ENCODE measurements at regions not wholly inside any gene's neighbourhood (a gene's known extent, or its start where the extent isn't known, plus 50 kb on each side); places are given as distances from the start of the nearest gene placed in this dataset.

- Histone ChIP-seq H4K20me1 (ENCODE audit: insufficient read depth, low read length) (no peaks in the 10 kb centered on the region), H3K36me3 (replicated peaks; ENCODE audit: low read depth, low read length) (no peaks in the 10 kb centered on the region), H3K9ac (ENCODE audit: low read length) (no peak overlapping the region), H3K27me3 (ENCODE audit: low read depth, low read length) (peaks cover 35% of the 10 kb centered on the region), H3K79me2 (ENCODE audit: low read length) (no peaks in the 10 kb centered on the region), H3K4me1 (ENCODE audit: low read length) (no peaks in the 10 kb centered on the region), H3K4me2 (ENCODE audit: low read length) (no peak overlapping the region), H2AFZ (ENCODE audit: low read depth, low read length) (no peak overlapping the region), H3K4me3 (ENCODE audit: low read length) (no peak overlapping the region), H3K27ac (ENCODE audit: low read length) (no peak overlapping the region), H3K9me3 (ENCODE audit: insufficient read depth, low read length) (0 out of 2 replicates have a peak, but pooled peaks cover 2% of the 10 kb centered on the region)
- no peak for TF ChIP-seq EZH2phosphoT487 (IDR thresholded peaks at IDR 0.05; ENCODE audit: low read depth)
- no peak for TF ChIP-seq CTCF (IDR thresholded peaks at IDR 0.05; ENCODE audit: low read depth, low read length)
These were observed 394.6 kb downstream of the PREX1 start for GRCh38 chr20:48433178-48433577.

- H3K9ac ChIP-seq (ENCODE audit: low read length) = no peak overlapping the region
- H3K27me3 ChIP-seq (ENCODE audit: low read depth, low read length) = peaks cover 30% of the 10 kb centered on the region
- H3K36me3 ChIP-seq (replicated peaks; ENCODE audit: low read depth, low read length) = no peaks in the 10 kb centered on the region
- no peak overlapping the region for H3K4me3 ChIP-seq (ENCODE audit: low read length)
- H3K79me2 ChIP-seq (ENCODE audit: low read length) = no peaks in the 10 kb centered on the region
- no peak overlapping the region for H3K4me2 ChIP-seq (ENCODE audit: low read length)
- H2AFZ ChIP-seq (ENCODE audit: low read depth, low read length) = no peak overlapping the region
- no peaks in the 10 kb centered on the region for H3K9me3 ChIP-seq (ENCODE audit: insufficient read depth, low read length)
- H3K4me1 ChIP-seq (ENCODE audit: low read length) = no peaks in the 10 kb centered on the region
- H4K20me1 ChIP-seq (ENCODE audit: insufficient read depth, low read length) = no peaks in the 10 kb centered on the region
- TF ChIP-seq EZH2phosphoT487 (IDR thresholded peaks at IDR 0.05; ENCODE audit: low read depth) (no peak), CTCF (IDR thresholded peaks at IDR 0.05; ENCODE audit: low read depth, low read length) (no peak)
- no peak overlapping the region for H3K27ac ChIP-seq (ENCODE audit: low read length)
These were observed 395.3 kb downstream of the PREX1 start for GRCh38 chr20:48432494-48432832.

GRCh38 chr20:48431653-48432493, 395.9 kb downstream of the PREX1 start:
- no peaks in the 10 kb centered on the region for H3K9me3 ChIP-seq (ENCODE audit: insufficient read depth, low read length)
- no peak for TF ChIP-seq CTCF (IDR thresholded peaks at IDR 0.05; ENCODE audit: low read depth, low read length)
- TF ChIP-seq EZH2phosphoT487 (IDR thresholded peaks at IDR 0.05; ENCODE audit: low read depth) = no peak
- no peaks in the 10 kb centered on the region for H3K79me2 ChIP-seq (ENCODE audit: low read length)
- H4K20me1 ChIP-seq (ENCODE audit: insufficient read depth, low read length) = no peaks in the 10 kb centered on the region
- no peaks in the 10 kb centered on the region for H3K36me3 ChIP-seq (replicated peaks; ENCODE audit: low read depth, low read length)
- 0 out of 2 replicates have a peak overlapping the region, but pooled peaks have one; percentile 22 for H2AFZ ChIP-seq (ENCODE audit: low read depth, low read length)
- H3K4me2 ChIP-seq (ENCODE audit: low read length) = no peak overlapping the region
- H3K9ac ChIP-seq (ENCODE audit: low read length) = no peak overlapping the region
- H3K4me3 ChIP-seq (ENCODE audit: low read length) = no peak overlapping the region
- H3K4me1 ChIP-seq (ENCODE audit: low read length) = no peaks in the 10 kb centered on the region
- peaks cover 24% of the 10 kb centered on the region for H3K27me3 ChIP-seq (ENCODE audit: low read depth, low read length)
- no peak overlapping the region for H3K27ac ChIP-seq (ENCODE audit: low read length)

- TF ChIP-seq CTCF (IDR thresholded peaks at IDR 0.05; ENCODE audit: low read depth, low read length) (no peak), EZH2phosphoT487 (IDR thresholded peaks at IDR 0.05; ENCODE audit: low read depth) (no peak)
- H3K27me3 ChIP-seq (ENCODE audit: low read depth, low read length) = peaks cover 20% of the 10 kb centered on the region
- no peaks in the 10 kb centered on the region for H3K9me3 ChIP-seq (ENCODE audit: insufficient read depth, low read length)
- no peak overlapping the region for H3K4me2 ChIP-seq (ENCODE audit: low read length)
- no peak overlapping the region for H3K9ac ChIP-seq (ENCODE audit: low read length)
- no peaks in the 10 kb centered on the region for H3K79me2 ChIP-seq (ENCODE audit: low read length)
- no peak overlapping the region for H3K4me3 ChIP-seq (ENCODE audit: low read length)
- H3K27ac ChIP-seq (ENCODE audit: low read length) = no peak overlapping the region
- peaks cover 10% of the 10 kb centered on the region for H3K4me1 ChIP-seq (ENCODE audit: low read length)
- H4K20me1 ChIP-seq (ENCODE audit: insufficient read depth, low read length) = no peaks in the 10 kb centered on the region
- H2AFZ ChIP-seq (ENCODE audit: low read depth, low read length) = no peak overlapping the region
- H3K36me3 ChIP-seq (replicated peaks; ENCODE audit: low read depth, low read length) = no peaks in the 10 kb centered on the region
These were observed 401.2 kb downstream of the PREX1 start for GRCh38 chr20:48426630-48427029.
